DOHH2 (cell line): ENCODE measurements at regions not wholly inside any gene's neighbourhood (a gene's known extent, or its start where the extent isn't known, plus 50 kb on each side); places are given as distances from the start of the nearest gene placed in this dataset.

ENCODE experiments used
- H3F3A ChIP-seq: fragments of 200-600 bp; sonication (generic), shearing (Covaris generic); 2 replicates; pipeline ENCODE4 v1.6.0; 2016; ENCODE audit warnings: antibody characterized with exemption, mild to moderate bottlenecking; ENCODE audit not compliant: control insufficient read depth, insufficient read depth
- H3K27ac ChIP-seq: fragments of 200-600 bp; sonication (generic); 2 replicates; pipeline ENCODE4 v1.5.1; 2014; ENCODE audit warnings: low read depth, mild to moderate bottlenecking, low read length, moderate library complexity
- H3K27me3 ChIP-seq: fragments of 200-600 bp; sonication (generic); 2 replicates; pipeline ENCODE4 v1.6.1; 2014; ENCODE audit warnings: mild to moderate bottlenecking, low read length, mixed read lengths; ENCODE audit not compliant: control insufficient read depth
- H3K36me3 ChIP-seq: fragments of 200-600 bp; sonication (generic); 2 replicates; pipeline ENCODE4 v1.6.1; 2014; ENCODE audit warnings: mild to moderate bottlenecking, low read length, moderate library complexity, mixed read lengths; ENCODE audit not compliant: control insufficient read depth
- H3K4me1 ChIP-seq: fragments of 200-600 bp; sonication (generic); 2 replicates; pipeline ENCODE4 v1.6.1; 2014; ENCODE audit warnings: mild to moderate bottlenecking, low read length, mixed read lengths; ENCODE audit not compliant: control insufficient read depth
- H3K4me2 ChIP-seq: fragments of 200-600 bp; sonication (generic); 2 replicates; pipeline ENCODE4 v1.6.0; 2014; ENCODE audit warnings: mild to moderate bottlenecking, low read length, moderate library complexity
- H3K4me3 ChIP-seq: fragments of 200-600 bp; sonication (generic); 2 replicates; pipeline ENCODE4 v1.5.1; 2014; ENCODE audit warnings: mild to moderate bottlenecking, low read length, mixed read lengths
- H3K79me2 ChIP-seq: fragments of 200-600 bp; sonication (generic); 2 replicates; pipeline ENCODE4 v1.6.1; 2014; ENCODE audit warnings: mild to moderate bottlenecking, low read length, mixed read lengths; ENCODE audit not compliant: control insufficient read depth
- H3K9me2 ChIP-seq: fragments of 200-600 bp; sonication (generic); replicated peaks from 2 replicates; pipeline ENCODE4 v1.6.1; 2014; ENCODE audit warnings: mild to moderate bottlenecking, low read length, mixed read lengths; ENCODE audit not compliant: control insufficient read depth
- H3K9me3 ChIP-seq: fragments of 200-600 bp; sonication (generic); 2 replicates; pipeline ENCODE4 v1.6.1; 2014; ENCODE audit warnings: antibody characterized with exemption, low read length, mixed read lengths; ENCODE audit not compliant: control insufficient read depth, insufficient read depth
- H4K20me1 ChIP-seq: fragments of 200-600 bp; sonication (generic); 2 replicates; pipeline ENCODE4 v1.6.0; 2014; ENCODE audit warnings: low read depth, mild to moderate bottlenecking, antibody characterized with exemption, low read length, moderate library complexity; ENCODE audit not compliant: control insufficient read depth, insufficient read depth
- CTCF ChIP-seq: fragments of 200-600 bp; sonication (generic); IDR thresholded peaks from one replicate; pipeline ENCODE4 v1.5.1; 2014; ENCODE audit warnings: antibody characterized with exemption, mild to moderate bottlenecking, low read depth, low read length; ENCODE audit not compliant: poor library complexity, severe bottlenecking
- EZH2phosphoT487 ChIP-seq: fragments of 200-600 bp; sonication (generic); IDR thresholded peaks from 2 replicates; pipeline ENCODE4 v1.6.1; 2017; ENCODE audit warnings: borderline replicate concordance, mild to moderate bottlenecking, antibody characterized with exemption, low read length, moderate library complexity, mixed read lengths

GRCh38 chr9:117963493-117964090 lies 259.4 kb downstream of the TLR4 start:
- Histone ChIP-seq H3K27ac (no peak overlapping the region), H3F3A (no peaks in the 10 kb centered on the region), H3K79me2 (no peaks in the 10 kb centered on the region), H3K9me3 (no peaks in the 10 kb centered on the region), H3K9me2 (no peaks in the 10 kb centered on the region), H3K36me3 (no peaks in the 10 kb centered on the region), H3K27me3 (no peaks in the 10 kb centered on the region), H4K20me1 (no peaks in the 10 kb centered on the region), H3K4me3 (no peak overlapping the region), H3K4me2 (no peak overlapping the region), H3K4me1 (no peaks in the 10 kb centered on the region)
- no peak for TF ChIP-seq EZH2phosphoT487
- no peak for TF ChIP-seq CTCF

- no peak overlapping the region for H3K27ac ChIP-seq
- H3K27me3 ChIP-seq, result no peaks in the 10 kb centered on the region
- no peaks in the 10 kb centered on the region for H3K9me2 ChIP-seq
- no peak overlapping the region for H3K4me3 ChIP-seq
- no peaks in the 10 kb centered on the region for H4K20me1 ChIP-seq
- no peaks in the 10 kb centered on the region for H3K4me1 ChIP-seq
- no peak for TF ChIP-seq EZH2phosphoT487
- TF ChIP-seq CTCF, result no peak
- no peaks in the 10 kb centered on the region for H3K79me2 ChIP-seq
- H3K4me2 ChIP-seq, result no peak overlapping the region
- H3F3A ChIP-seq, result no peaks in the 10 kb centered on the region
- H3K36me3 ChIP-seq, result no peaks in the 10 kb centered on the region
- no peaks in the 10 kb centered on the region for H3K9me3 ChIP-seq
Measured at GRCh38 chr9:117970276-117971050, 266.3 kb downstream of the TLR4 start.

GRCh38 chr9:117974108-117974507 lies 269.9 kb downstream of the TLR4 start:
- Histone ChIP-seq H3K9me3 (no peaks in the 10 kb centered on the region), H3K27me3 (no peaks in the 10 kb centered on the region), H4K20me1 (no peaks in the 10 kb centered on the region), H3K27ac (no peak overlapping the region), H3K4me1 (no peaks in the 10 kb centered on the region), H3K4me2 (no peak overlapping the region), H3K4me3 (no peak overlapping the region), H3K36me3 (no peaks in the 10 kb centered on the region), H3K9me2 (no peaks in the 10 kb centered on the region), H3F3A (no peaks in the 10 kb centered on the region), H3K79me2 (no peaks in the 10 kb centered on the region)
- TF ChIP-seq CTCF (no peak), EZH2phosphoT487 (no peak)
